Epithelial cell of esophagus (primary cell): ENCODE measurements at regions not wholly inside any gene's neighbourhood (a gene's known extent, or its start where the extent isn't known, plus 50 kb on each side); places are given as distances from the start of the nearest gene placed in this dataset.

ENCODE experiments used
- DNase-seq: peaks from one replicate; pipeline ENCODE4 v3.0.0; 2010; ENCODE audit warnings: low read depth
- H3K4me3 ChIP-seq: 2 replicates; pipeline ENCODE4 v1.5.1; 2011; ENCODE audit warnings: mild to moderate bottlenecking, low read length, control low read depth
- CTCF ChIP-seq: IDR thresholded peaks from 2 replicates; pipeline ENCODE4 v1.5.1; 2011; ENCODE audit warnings: low read depth, mild to moderate bottlenecking, low read length, control low read depth, inconsistent platforms; ENCODE audit not compliant: insufficient read depth; ENCODE audit errors: missing control alignments

DNA sequence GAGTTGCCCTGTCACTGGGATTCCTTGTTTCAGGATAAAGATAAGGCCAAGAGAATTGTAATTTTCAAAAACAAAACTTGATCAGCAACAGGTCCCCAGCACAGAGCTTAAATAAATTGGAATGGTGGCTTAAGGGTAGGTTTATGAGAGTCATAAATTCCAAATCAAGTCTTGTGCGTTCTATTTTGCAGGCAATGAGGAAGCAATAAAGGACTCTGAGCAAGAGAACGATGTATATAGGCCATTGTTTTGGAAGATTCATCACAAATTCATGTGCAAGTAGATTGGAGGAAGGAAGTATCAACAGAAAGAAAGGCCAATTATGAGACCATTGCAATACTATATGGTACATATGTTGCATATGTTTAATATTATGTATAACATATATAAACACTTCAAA, 65.7 kb upstream of the PGR start:
- no peak overlapping the region for H3K4me3 ChIP-seq
- DNase-seq: no peak
- no peak for TF ChIP-seq CTCF

GRCh38 chr11:101188801-101189200, 59.2 kb upstream of the PGR start:
- TF ChIP-seq CTCF: no peak
- DNase-seq: no peak
- no peak overlapping the region for H3K4me3 ChIP-seq

- TF ChIP-seq CTCF: no peak
- no peak for DNase-seq
- H3K4me3 ChIP-seq: no peak overlapping the region
Observed at GRCh38 chr11:101188173-101188572, 58.6 kb upstream of the PGR start.

DNA sequence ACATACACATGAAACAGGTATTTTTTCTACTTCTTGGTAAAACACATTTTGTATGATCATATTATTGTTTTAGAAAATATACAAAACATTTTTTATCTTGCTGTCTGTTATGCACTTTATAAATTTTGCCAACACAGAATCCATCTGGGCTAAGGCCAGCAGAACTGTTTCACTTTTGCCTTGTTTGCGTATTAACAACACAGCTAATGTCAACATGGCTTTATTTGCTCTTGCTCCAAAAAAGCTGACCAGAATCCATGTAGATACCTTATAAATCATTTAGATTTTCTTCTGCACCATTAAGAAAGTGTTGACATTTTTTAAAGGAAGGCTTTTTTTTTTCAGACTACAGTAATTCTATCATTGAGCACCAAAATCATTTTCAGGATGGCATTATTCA, 58.1 kb upstream of the PGR start:
- H3K4me3 ChIP-seq: no peak overlapping the region
- DNase-seq: no peak
- TF ChIP-seq CTCF: no peak

DNA sequence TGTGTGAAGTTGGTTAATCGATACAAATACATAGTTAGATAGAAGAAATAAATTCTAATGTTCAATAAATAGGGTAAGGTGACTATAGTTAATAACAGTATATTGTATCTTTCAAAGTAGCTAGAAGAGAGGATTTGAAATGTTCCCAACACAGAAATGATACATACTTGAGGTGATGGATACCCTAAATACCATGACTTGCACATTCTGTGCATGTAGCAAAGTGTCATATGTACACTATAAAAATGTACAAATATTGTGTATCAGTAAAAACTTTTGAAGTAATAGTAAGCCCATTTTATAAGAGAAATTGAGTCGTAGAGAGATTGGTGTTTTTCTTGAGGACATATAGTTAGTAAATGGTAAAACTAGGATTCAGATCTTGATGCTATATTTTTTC, 56.4 kb upstream of the PGR start:
- no peak for DNase-seq
- TF ChIP-seq CTCF: no peak
- H3K4me3 ChIP-seq: no peak overlapping the region

- no peak for DNase-seq
- TF ChIP-seq CTCF: no peak
- H3K4me3 ChIP-seq: no peak overlapping the region
Observed at GRCh38 chr11:101182467-101182866, 52.9 kb upstream of the PGR start.

DNA sequence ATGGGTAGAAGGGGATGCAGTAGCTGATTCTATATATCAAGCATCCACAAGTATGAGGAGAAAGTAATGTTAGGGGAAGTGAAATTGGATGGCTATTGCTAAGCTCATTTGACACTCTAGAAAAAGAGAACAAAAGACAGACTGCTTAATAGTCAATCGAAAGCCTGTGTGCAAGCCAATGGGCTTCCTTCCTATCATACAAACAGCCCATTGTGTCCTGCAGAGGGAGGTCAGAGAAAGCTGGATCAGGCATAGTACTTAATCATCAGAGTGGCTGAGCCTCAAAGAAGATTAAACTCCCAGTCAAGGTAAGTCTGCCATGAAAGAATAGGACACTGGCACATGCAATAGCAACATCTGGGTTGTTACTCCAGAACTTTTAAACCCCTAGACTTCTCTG, 50.9 kb upstream of the PGR start:
- DNase-seq: no peak
- no peak overlapping the region for H3K4me3 ChIP-seq
- no peak for TF ChIP-seq CTCF
